Fibroblast of villous mesenchyme (primary cell): ENCODE measurements at regions not wholly inside any gene's neighbourhood (a gene's known extent, or its start where the extent isn't known, plus 50 kb on each side); places are given as distances from the start of the nearest gene placed in this dataset.

Source experiments
- DNase-seq: peaks from one replicate; pipeline ENCODE4 v3.0.0-alpha.2; 2010; ENCODE audit warnings: low read depth
- H3K4me3 ChIP-seq: 2 replicates; pipeline ENCODE4 v1.5.1; 2011; ENCODE audit warnings: low read depth, mild to moderate bottlenecking, low read length
- TF ChIP-seq, protein P1 (sequence below): IDR thresholded peaks from 2 replicates; pipeline ENCODE4 v1.5.1; 2012; ENCODE audit warnings: low read depth, mild to moderate bottlenecking, low read length; ENCODE audit not compliant: insufficient read depth

DNA sequence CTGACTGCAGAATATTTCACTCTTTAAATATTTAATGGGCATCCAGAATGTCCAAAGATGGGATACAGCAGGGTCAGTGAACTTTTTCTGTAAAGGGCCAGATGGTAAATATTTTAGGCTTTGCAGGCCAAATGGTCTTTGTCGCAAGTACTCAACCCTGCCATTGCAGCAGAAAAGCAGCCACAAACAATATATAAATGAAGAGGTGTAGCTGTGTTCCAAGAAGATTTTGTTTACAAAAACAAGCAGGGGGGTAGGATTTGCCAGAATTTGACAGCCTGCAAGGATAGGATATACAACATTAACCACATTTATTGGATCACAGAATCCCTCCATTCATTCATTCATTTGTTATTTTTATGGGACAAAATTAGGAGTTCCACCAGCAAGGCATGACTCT is 435.0 kb upstream of the DYNLRB2 start:
- DNase-seq: no peak
- no peak overlapping the region for H3K4me3 ChIP-seq
- TF ChIP-seq, protein P1, sequence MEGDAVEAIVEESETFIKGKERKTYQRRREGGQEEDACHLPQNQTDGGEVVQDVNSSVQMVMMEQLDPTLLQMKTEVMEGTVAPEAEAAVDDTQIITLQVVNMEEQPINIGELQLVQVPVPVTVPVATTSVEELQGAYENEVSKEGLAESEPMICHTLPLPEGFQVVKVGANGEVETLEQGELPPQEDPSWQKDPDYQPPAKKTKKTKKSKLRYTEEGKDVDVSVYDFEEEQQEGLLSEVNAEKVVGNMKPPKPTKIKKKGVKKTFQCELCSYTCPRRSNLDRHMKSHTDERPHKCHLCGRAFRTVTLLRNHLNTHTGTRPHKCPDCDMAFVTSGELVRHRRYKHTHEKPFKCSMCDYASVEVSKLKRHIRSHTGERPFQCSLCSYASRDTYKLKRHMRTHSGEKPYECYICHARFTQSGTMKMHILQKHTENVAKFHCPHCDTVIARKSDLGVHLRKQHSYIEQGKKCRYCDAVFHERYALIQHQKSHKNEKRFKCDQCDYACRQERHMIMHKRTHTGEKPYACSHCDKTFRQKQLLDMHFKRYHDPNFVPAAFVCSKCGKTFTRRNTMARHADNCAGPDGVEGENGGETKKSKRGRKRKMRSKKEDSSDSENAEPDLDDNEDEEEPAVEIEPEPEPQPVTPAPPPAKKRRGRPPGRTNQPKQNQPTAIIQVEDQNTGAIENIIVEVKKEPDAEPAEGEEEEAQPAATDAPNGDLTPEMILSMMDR: no peak

DNA sequence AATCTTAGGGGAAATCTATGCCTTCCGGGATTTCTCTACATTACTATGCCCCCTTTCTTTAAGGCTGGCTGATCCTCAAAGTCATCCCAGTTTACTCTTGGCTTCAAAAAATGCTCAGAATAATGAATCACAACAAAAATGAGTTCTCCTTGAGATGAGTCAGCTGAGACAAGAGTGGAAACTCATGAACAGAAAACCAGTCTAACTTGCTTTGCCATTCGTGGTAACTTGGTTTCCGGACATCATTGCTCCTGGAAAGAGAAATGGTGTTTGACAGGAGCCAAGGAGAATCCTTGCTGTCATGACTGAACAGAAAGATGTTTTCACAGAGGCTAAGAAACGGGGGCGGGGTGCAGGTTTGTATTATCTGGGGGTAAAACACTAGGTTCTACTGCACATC is 435.6 kb upstream of the DYNLRB2 start:
- TF ChIP-seq, protein P1: no peak
- DNase-seq: no peak
- H3K4me3 ChIP-seq: no peak overlapping the region

DNA sequence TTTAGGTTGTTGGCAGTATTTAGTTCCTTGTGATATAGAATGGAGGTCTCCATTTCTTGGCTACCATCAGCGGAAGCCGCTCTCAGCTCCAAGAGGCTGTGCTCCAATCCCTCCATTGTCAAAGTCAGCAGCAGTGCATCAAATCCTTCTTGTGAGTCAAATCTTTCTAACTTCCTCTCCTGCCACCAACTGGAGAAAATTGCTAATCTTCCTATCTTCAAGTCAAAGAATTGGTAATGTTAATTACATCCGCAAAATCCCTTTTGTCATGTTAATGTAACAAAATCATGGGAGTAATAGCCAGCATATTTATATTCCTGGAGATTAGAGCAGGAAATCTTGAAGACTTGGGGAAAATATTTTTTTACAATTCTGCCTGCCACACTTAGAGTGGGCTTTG is 436.4 kb upstream of the DYNLRB2 start:
- H3K4me3 ChIP-seq: no peak overlapping the region
- no peak for DNase-seq
- TF ChIP-seq, protein P1: no peak

DNA sequence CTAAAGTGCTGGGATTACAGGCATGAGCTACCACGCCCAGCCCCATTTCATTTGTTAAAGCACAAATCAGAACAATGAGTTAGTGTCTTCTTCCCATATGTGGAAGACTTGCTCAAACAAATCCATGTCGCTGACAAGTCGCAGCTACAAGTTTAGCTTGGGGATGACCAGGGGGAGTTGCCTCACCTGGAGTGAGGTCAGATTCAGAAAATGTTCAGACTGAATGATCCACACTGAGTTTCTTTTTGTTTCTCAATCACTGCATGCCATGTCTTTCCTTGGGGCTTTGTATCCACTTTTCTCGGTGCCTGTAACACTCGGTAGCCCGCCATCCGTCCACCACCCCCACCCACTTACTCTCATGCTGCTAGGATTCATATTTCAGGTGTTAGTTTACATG is 437.3 kb upstream of the DYNLRB2 start:
- TF ChIP-seq, protein P1: no peak
- DNase-seq: no peak
- no peak overlapping the region for H3K4me3 ChIP-seq

DNA sequence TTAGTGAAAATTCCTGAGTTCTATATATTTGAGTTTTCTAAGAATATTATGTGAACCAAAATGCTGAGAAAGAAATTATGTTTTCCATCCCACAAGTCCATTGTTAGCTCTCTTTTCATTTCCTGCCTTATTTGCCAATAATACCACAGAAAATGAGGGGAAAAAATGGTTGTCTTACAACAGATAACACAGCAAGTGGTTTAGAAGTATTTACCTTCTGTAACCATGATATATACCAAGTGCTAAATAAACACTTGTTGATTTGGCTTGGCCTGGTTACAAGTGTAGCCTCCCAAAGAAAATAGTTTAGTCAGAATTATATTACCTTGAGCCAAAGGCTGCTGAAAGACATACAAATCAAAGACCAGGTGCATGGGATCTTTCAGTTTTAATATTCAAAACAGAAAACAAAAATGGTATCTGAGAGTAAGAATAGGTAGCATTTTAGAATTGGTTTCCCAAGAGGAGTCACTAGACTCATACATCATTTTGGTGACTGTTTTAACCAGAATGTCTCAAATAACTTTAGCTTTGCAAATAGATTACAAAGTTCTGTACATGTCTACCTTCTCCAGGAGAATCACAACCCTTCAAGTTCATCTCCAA is 439.8 kb upstream of the DYNLRB2 start:
- no peak for DNase-seq
- H3K4me3 ChIP-seq: no peak overlapping the region
- TF ChIP-seq, protein P1: no peak

DNA sequence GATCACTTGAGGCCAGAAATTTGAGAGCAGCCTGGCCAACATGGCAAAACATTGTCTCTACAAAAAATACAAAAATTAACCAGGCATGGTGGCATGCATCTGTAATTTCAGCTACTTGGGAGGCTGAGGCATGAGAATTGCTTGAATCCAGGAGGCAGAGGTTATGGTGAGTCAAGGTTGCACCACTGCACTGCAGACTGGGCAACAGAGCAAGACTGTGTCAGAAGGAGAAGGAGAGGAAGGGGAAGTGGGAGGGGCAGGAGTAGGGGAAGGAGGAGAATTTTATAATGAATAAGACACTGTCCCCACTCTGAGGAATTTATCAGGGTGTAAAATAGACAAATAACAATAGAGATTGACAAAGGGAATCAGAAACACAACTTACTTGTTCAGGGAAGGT is 440.6 kb upstream of the DYNLRB2 start:
- TF ChIP-seq, protein P1: no peak
- H3K4me3 ChIP-seq: no peak overlapping the region
- no peak for DNase-seq

DNA sequence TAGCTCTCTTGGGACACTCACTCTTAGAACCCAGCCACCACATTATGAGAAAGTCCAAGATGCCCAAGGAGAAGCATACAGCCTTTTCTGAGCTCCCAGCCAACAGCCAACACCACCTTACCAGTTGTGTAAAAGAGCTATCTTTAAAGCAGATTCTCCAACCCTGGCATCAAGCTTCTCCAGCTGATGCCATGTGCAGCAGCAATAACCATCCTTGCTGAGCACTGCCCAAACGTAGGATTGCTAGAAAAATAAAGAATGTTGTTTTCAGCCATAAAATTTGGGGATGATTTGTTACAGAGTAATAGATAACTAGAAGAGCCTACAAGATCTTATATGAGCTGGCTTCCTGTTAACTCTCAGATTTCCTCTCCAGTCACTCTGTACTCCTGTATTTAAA is 443.7 kb upstream of the DYNLRB2 start:
- no peak overlapping the region for H3K4me3 ChIP-seq
- no peak for DNase-seq
- TF ChIP-seq, protein P1: no peak
